SK-N-SH (cell line): ENCODE measurements at regions not wholly inside any gene's neighbourhood (a gene's known extent, or its start where the extent isn't known, plus 50 kb on each side); places are given as distances from the start of the nearest gene placed in this dataset.

Source experiments
- CTCF ChIA-PET: fragments of 300-600, 350-600 bp; formaldehyde crosslinking; extraction: SDS; loops from one replicate; lab custom pipeline; 2021; lab: Yijun Ruan, JAX
- POLR2A ChIA-PET: fragments of 350-600 bp; sonication (Branson Sonifier 250); formaldehyde crosslinking; extraction: SDS; loops from one replicate; lab custom pipeline; 2020; ENCODE audit warnings: antibody characterized with exemption, inconsistent platforms; lab: Yijun Ruan, JAX
- DNase-seq: peaks from one replicate; pipeline ENCODE4 v3.0.0; 2012
- H2AFZ ChIP-seq: fragments of 200-600 bp; sonication (generic); 2 replicates; pipeline ENCODE4 v1.8.1; 2016; ENCODE audit warnings: antibody characterized with exemption, mild to moderate bottlenecking, low read depth
- H3F3A ChIP-seq: fragments of 200-600 bp; sonication (generic); replicated peaks from 2 replicates; pipeline ENCODE3; 2016; ENCODE audit warnings: antibody characterized with exemption, mild to moderate bottlenecking; ENCODE audit not compliant: insufficient read depth
- H3K27ac ChIP-seq, 2 experiments: fragments of 200-500 bp in 1 of 2; fragments of 200-600 bp in 1 of 2; sonication (Bioruptor generic) in 1 of 2; sonication (generic), shearing (Covaris generic) in 1 of 2; 2 replicates each; pipeline versions ENCODE4 v1.5.1 to v1.6.1; 2014 to 2016; ENCODE audit warnings: low read depth in 2 of 2, inconsistent platforms in 1 of 2, low read length in 1 of 2, mild to moderate bottlenecking in 1 of 2, mixed read lengths in 1 of 2
- H3K27me3 ChIP-seq: fragments of 200-600 bp; sonication (generic), shearing (Covaris generic); 2 replicates; pipeline ENCODE4 v1.6.1; 2016; ENCODE audit warnings: mixed run types; ENCODE audit not compliant: insufficient read depth
- H3K36me3 ChIP-seq, 2 experiments: fragments of 200-500 bp in 1 of 2; fragments of 200-600 bp in 1 of 2; sonication (Bioruptor generic) in 1 of 2; sonication (generic) in 1 of 2; replicated peaks in 1 of 2; 2 replicates each; pipeline versions ENCODE3 to v1.5.1; 2014 to 2016; ENCODE audit warnings: low read length in 1 of 2, mild to moderate bottlenecking in 1 of 2; ENCODE audit not compliant: insufficient read depth in 2 of 2, control insufficient read depth in 1 of 2
- H3K4me1 ChIP-seq, 2 experiments: fragments of 200-500 bp in 1 of 2; fragments of 200-600 bp in 1 of 2; sonication (Bioruptor generic) in 1 of 2; sonication (generic), shearing (Covaris generic) in 1 of 2; 2 replicates each; pipeline versions ENCODE4 v1.5.1 to v1.6.1; 2014 to 2016; ENCODE audit warnings: low read depth in 1 of 2, low read length in 1 of 2, mixed run types in 1 of 2; ENCODE audit not compliant: insufficient read depth in 2 of 2, control insufficient read depth in 1 of 2
- H3K4me2 ChIP-seq: fragments of 200-600 bp; sonication (generic), shearing (Covaris generic); 2 replicates; pipeline ENCODE4 v1.6.1; 2017; ENCODE audit warnings: mixed run types
- H3K4me3 ChIP-seq, 2 experiments: fragments of 200-500 bp in 1 of 2; fragments of 200-600 bp in 1 of 2; sonication (Bioruptor generic) in 1 of 2; sonication (generic), shearing (Covaris generic) in 1 of 2; 2 replicates each; pipeline versions ENCODE4 v1.5.1 to v1.8.1; 2014 to 2016; ENCODE audit warnings: low read depth in 2 of 2, inconsistent platforms in 1 of 2, low read length in 1 of 2, mild to moderate bottlenecking in 1 of 2, mixed read lengths in 1 of 2, moderate library complexity in 1 of 2
- H3K79me2 ChIP-seq: fragments of 200-600 bp; sonication (generic); 2 replicates; pipeline ENCODE4 v1.8.1; 2017; ENCODE audit warnings: mild to moderate bottlenecking; ENCODE audit not compliant: insufficient read depth
- H3K9ac ChIP-seq: fragments of 200-600 bp; sonication (generic); 2 replicates; pipeline ENCODE4 v1.6.1; 2017; ENCODE audit warnings: mixed run types
- H3K9me2 ChIP-seq: fragments of 200-600 bp; sonication (generic); 2 replicates; pipeline ENCODE4 v1.6.1; 2017; ENCODE audit warnings: mixed run types
- H3K9me3 ChIP-seq: fragments of 200-600 bp; sonication (generic); 2 replicates; pipeline ENCODE4 v1.6.1; 2017; ENCODE audit warnings: mixed run types, mild to moderate bottlenecking, moderate library complexity
- H4K20me1 ChIP-seq: fragments of 200-600 bp; sonication (generic); 2 replicates; pipeline ENCODE4 v1.6.1; 2017; ENCODE audit warnings: mild to moderate bottlenecking, mixed run types; ENCODE audit not compliant: insufficient read depth
- CHD2 ChIP-seq: fragments of 150-350 bp; IDR thresholded peaks from 2 replicates; pipeline ENCODE4 v1.6.1; 2018; ENCODE audit warnings: low read length; ENCODE audit not compliant: partially characterized antibody
- EP300 ChIP-seq, 2 experiments: IDR thresholded peaks; 2 replicates each; pipeline versions ENCODE4 v1.4.0 to v1.6.1; 2012; ENCODE audit warnings: borderline replicate concordance in 1 of 2, low read depth in 1 of 2, low read length in 1 of 2
- EZH2phosphoT487 ChIP-seq: fragments of 200-600 bp; sonication (generic); IDR thresholded peaks from 2 replicates; pipeline ENCODE4 v1.6.1; 2017; ENCODE audit warnings: low read depth, mixed run types, mild to moderate bottlenecking, antibody characterized with exemption, moderate library complexity, borderline replicate concordance
- GABPA ChIP-seq: IDR thresholded peaks from 2 replicates; pipeline ENCODE4 v1.4.0; 2012; ENCODE audit warnings: low read depth, mild to moderate bottlenecking
- MXI1 ChIP-seq: IDR thresholded peaks from 2 replicates; pipeline ENCODE4 v1.6.1; 2012; ENCODE audit warnings: mild to moderate bottlenecking, low read depth, low read length, improper control_type of control experiment
- NFIC ChIP-seq: IDR thresholded peaks from 2 replicates; pipeline ENCODE4 v1.4.0; 2012; ENCODE audit warnings: borderline replicate concordance
- SMC3 ChIP-seq: IDR thresholded peaks from 2 replicates; pipeline ENCODE4 v1.6.1; 2012; ENCODE audit warnings: low read depth, low read length, improper control_type of control experiment
- TAF1 ChIP-seq: IDR thresholded peaks from 2 replicates; pipeline ENCODE4 v1.6.1; 2012; ENCODE audit warnings: low read depth, mild to moderate bottlenecking, low read length, moderate library complexity, borderline replicate concordance
- TCF12 ChIP-seq: IDR thresholded peaks from 2 replicates; pipeline ENCODE4 v1.4.0; 2012
- ZBTB33 ChIP-seq: IDR thresholded peaks from 2 replicates; pipeline ENCODE4 v1.4.0; 2012; ENCODE audit warnings: low read depth, borderline replicate concordance
- WGBS: methylation state at CpG from one replicate; pipeline ENCODE4 v1.1.6; 2017; ENCODE audit warnings: low lambda C conversion rate; 5-methylcytosine and 5-hydroxymethylcytosine counted together
- TF ChIP-seq, protein P1 (sequence below): fragments of 150-350 bp; IDR thresholded peaks from 2 replicates; pipeline ENCODE4 v1.6.1; 2017; ENCODE audit warnings: antibody characterized with exemption, low read length, low read depth, borderline replicate concordance
- TF ChIP-seq, protein P2 (sequence below): IDR thresholded peaks from 2 replicates; pipeline ENCODE4 v1.4.0; 2012; ENCODE audit warnings: low read depth, borderline replicate concordance
- TF ChIP-seq, protein P3 (sequence below): fragments of 150-350 bp; IDR thresholded peaks from 2 replicates; pipeline ENCODE4 v1.6.1; 2016; ENCODE audit warnings: mild to moderate bottlenecking, low read depth, low read length
- TF ChIP-seq, protein P4 (sequence below): IDR thresholded peaks from 2 replicates; pipeline ENCODE4 v1.4.0; 2012; ENCODE audit warnings: low read depth

- WGBS = 72% methylated on average over 4 of the region's 4 CpGs
Measured at GRCh38 chr4:128477540-128477939, 189.9 kb upstream of the PGRMC2 start.

GRCh38 chr4:128475597-128475996 lies 188.0 kb upstream of the PGRMC2 start:
- H3K4me3 ChIP-seq = no peak overlapping the region
- no peaks in the 10 kb centered on the region for H3K9me3 ChIP-seq
- H2AFZ ChIP-seq = no peak overlapping the region
- no peaks in the 10 kb centered on the region for H3K27me3 ChIP-seq
- H3K9ac ChIP-seq = no peak overlapping the region
- no peak overlapping the region for H3K27ac ChIP-seq
- H3K4me1 ChIP-seq = no peaks in the 10 kb centered on the region
- no peaks in the 10 kb centered on the region for H3K36me3 ChIP-seq
- no peaks in the 10 kb centered on the region for H4K20me1 ChIP-seq
- POLR2A ChIA-PET = no interaction called here
- H3K4me2 ChIP-seq = no peak overlapping the region
- WGBS = 100% methylated on average over 1 of the region's 1 CpG
- H3K9me2 ChIP-seq = no peaks in the 10 kb centered on the region
- CTCF ChIA-PET = no interaction called here
- no peaks in the 10 kb centered on the region for H3K79me2 ChIP-seq
- no peak for DNase-seq
- no peaks in the 10 kb centered on the region for H3F3A ChIP-seq
- TF ChIP-seq, protein P1, sequence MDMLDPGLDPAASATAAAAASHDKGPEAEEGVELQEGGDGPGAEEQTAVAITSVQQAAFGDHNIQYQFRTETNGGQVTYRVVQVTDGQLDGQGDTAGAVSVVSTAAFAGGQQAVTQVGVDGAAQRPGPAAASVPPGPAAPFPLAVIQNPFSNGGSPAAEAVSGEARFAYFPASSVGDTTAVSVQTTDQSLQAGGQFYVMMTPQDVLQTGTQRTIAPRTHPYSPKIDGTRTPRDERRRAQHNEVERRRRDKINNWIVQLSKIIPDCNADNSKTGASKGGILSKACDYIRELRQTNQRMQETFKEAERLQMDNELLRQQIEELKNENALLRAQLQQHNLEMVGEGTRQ = no peak
- TF ChIP-seq SMC3 = no peak
- TF ChIP-seq CHD2 = no peak
- no peak for TF ChIP-seq ZBTB33
- TF ChIP-seq TAF1 = no peak
- TF ChIP-seq, protein P2, sequence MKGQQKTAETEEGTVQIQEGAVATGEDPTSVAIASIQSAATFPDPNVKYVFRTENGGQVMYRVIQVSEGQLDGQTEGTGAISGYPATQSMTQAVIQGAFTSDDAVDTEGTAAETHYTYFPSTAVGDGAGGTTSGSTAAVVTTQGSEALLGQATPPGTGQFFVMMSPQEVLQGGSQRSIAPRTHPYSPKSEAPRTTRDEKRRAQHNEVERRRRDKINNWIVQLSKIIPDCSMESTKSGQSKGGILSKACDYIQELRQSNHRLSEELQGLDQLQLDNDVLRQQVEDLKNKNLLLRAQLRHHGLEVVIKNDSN = no peak
- TF ChIP-seq, protein P3, sequence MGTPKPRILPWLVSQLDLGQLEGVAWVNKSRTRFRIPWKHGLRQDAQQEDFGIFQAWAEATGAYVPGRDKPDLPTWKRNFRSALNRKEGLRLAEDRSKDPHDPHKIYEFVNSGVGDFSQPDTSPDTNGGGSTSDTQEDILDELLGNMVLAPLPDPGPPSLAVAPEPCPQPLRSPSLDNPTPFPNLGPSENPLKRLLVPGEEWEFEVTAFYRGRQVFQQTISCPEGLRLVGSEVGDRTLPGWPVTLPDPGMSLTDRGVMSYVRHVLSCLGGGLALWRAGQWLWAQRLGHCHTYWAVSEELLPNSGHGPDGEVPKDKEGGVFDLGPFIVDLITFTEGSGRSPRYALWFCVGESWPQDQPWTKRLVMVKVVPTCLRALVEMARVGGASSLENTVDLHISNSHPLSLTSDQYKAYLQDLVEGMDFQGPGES = no peak
- no peak for TF ChIP-seq EP300 (IDR thresholded peaks at IDR 0.05; ENCODE audit: borderline replicate concordance in 1 of 2, low read depth in 1 of 2, low read length in 1 of 2)
- TF ChIP-seq EZH2phosphoT487 = no peak
- TF ChIP-seq NFIC = no peak
- TF ChIP-seq MXI1 = no peak

More at GRCh38 chr4:128477540-128477939, 189.9 kb upstream of the PGRMC2 start:
- ChIA-PET POLR2A (no interaction called here), CTCF (no interaction called here)
- Histone ChIP-seq H3K4me1 (no peaks in the 10 kb centered on the region), H3F3A (no peaks in the 10 kb centered on the region), H3K4me3 (no peak overlapping the region), H2AFZ (no peak overlapping the region), H3K27me3 (no peaks in the 10 kb centered on the region), H3K27ac (no peak overlapping the region), H3K36me3 (no peaks in the 10 kb centered on the region), H3K9me3 (no peaks in the 10 kb centered on the region), H3K9ac (no peak overlapping the region), H3K79me2 (no peaks in the 10 kb centered on the region), H3K9me2 (no peaks in the 10 kb centered on the region), H4K20me1 (no peaks in the 10 kb centered on the region), H3K4me2 (no peak overlapping the region)
- TF ChIP-seq, protein P4, sequence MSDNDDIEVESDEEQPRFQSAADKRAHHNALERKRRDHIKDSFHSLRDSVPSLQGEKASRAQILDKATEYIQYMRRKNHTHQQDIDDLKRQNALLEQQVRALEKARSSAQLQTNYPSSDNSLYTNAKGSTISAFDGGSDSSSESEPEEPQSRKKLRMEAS = no peak
- TF ChIP-seq, protein P2 = no peak
- TF ChIP-seq, protein P1 = no peak
- TF ChIP-seq CHD2 (no peak), GABPA (no peak), TCF12 (no peak)
- TF ChIP-seq, protein P3 = no peak
- no peak for DNase-seq
